NCI-H2081 treated with DMSO at 0.1 percent for 48 hours (cell line): ENCODE measurements at regions not wholly inside any gene's neighbourhood (a gene's known extent, or its start where the extent isn't known, plus 50 kb on each side); places are given as distances from the start of the nearest gene placed in this dataset.
"Not testable (repeated sequence)": the region's sequence is repeated elsewhere in the genome, so short reads cannot be mapped to it uniquely, and the experiment has no call there.

ENCODE experiments used
- DNase-seq: peaks from one replicate; lab custom pipeline; 2025; lab: John Stamatoyannopoulos, UW

GRCh38 chr9:100714372-100715099 lies 136.7 kb downstream of the CAVIN4 start:
- DNase-seq, result no peak

- no peak for DNase-seq
Measured at GRCh38 chr9:100715100-100715380, 137.2 kb downstream of the CAVIN4 start.

GRCh38 chr9:100718717-100719116 lies 140.8 kb downstream of the CAVIN4 start:
- DNase-seq, result no peak

- DNase-seq, result no peak
Measured at GRCh38 chr9:100720922-100721321, 143.0 kb downstream of the CAVIN4 start.

DNA sequence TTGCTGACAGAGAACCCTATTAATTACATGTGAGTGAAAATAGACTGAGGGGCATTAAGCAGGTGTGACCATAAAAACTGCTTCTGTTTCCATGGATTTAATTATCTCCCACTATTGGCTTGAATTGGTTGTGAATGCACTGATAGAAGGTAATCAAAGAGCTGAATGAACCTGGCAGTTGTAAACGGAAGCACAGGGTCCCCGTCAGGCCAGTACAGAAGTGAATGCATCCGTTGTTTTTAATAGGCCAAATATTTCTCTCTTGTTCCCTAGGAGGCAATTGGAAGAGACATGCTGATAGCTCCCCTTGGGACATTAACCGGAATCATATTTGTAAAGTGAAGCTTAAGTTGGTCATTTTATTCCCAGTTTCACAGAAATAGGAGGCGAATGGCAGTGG lies 147.0 kb downstream of the CAVIN4 start:
- DNase-seq, result no peak

GRCh38 chr9:100725371-100725770 lies 147.5 kb downstream of the CAVIN4 start:
- no peak for DNase-seq

DNA sequence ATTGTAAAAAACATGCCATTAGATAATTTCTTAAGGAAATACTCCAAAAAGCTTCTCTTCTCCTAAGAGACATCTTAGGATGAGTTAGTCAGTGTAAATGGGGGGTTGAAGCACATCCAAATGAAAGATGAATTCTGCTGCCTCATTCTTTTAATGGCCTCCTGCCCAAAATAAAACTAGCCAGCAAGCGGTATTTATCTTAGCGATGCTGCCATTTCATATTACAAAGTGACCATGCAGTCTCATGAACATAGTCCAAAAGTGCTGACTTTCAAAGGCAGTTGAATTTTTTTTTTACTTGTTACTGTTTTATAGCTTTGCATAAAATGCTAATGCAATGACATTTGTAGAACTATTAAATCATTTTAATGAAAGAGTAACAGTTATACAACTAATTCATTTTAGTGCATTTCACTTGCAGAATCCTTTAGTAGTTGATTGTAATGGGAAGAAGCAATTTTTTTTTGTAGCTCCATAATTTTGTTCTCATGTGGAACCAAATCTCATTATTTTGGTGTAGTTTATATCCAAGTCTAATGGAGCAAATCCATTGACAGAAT lies 151.5 kb downstream of the CAVIN4 start:
- DNase-seq, result no peak

- DNase-seq, result no peak
Measured at GRCh38 chr9:100730086-100730485, 152.2 kb downstream of the CAVIN4 start.

- DNase-seq, result no peak
Measured at GRCh38 chr9:100731038-100731556, 153.2 kb downstream of the CAVIN4 start.

- no peak for DNase-seq
Measured at GRCh38 chr9:100731557-100731956, 153.7 kb downstream of the CAVIN4 start.

DNA sequence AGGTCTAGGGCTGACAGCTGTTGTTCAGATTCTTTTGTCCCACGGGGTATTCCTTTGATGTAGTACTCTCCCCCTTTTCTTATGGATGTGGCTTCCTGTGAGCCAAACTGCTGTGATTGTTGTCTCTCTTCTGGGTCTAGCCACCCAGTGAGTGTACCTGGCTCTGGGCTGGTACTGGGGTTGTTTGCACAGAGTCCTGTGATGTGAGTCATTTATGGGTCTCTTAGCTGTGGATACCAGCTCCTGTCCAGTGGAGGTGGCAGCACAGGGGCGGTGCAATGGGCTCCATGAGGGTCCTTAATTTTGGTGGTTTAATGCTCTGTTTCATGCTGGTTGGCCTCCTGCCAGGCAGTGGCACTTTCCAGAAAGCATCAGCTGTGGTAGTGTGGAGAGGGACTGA lies 161.3 kb downstream of the CAVIN4 start:
- no peak for DNase-seq

- DNase-seq, result no peak
Measured at GRCh38 chr9:100739666-100740065, 161.8 kb downstream of the CAVIN4 start.

DNA sequence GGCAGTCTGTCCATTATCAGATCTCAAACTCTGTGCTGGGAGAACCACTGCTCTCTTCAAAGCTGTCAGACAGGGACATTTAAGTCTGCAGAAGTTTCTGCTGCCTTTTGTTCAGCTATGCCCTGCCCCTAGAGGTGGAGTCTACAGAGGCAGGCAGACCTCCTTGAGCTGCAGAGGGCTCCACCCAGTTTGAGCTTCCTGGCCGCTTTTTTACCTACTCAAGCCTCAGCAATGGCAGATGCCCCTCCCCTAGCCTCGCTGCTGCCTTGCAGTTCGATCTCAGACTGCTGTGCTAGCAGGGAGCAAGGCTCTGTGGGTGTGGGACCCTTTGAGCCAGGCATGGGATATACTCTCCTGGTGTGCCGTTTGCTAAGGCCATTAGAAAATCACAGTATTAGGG lies 171.1 kb downstream of the CAVIN4 start:
- DNase-seq, result not testable (repeated sequence)

DNA sequence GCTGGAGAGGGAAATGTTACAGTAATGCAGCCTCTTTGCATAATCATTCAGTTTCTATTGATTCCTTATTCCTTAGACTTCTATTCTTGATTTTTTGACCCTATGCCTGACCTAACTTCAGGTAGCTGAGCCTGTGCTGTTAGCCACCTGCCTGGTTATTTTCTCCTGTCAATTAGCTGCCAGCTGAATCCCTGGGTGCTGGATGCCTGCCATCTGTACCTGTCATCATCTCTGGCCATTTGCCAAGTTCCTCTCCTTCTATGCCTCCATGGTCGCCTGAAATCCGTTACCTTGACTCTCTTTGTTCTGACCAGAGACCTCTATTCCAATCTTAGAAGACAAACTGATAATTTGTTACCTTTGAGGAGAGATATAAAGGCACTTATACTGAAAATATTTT lies 178.3 kb downstream of the CAVIN4 start:
- peak; percentile 42 for DNase-seq

DNA sequence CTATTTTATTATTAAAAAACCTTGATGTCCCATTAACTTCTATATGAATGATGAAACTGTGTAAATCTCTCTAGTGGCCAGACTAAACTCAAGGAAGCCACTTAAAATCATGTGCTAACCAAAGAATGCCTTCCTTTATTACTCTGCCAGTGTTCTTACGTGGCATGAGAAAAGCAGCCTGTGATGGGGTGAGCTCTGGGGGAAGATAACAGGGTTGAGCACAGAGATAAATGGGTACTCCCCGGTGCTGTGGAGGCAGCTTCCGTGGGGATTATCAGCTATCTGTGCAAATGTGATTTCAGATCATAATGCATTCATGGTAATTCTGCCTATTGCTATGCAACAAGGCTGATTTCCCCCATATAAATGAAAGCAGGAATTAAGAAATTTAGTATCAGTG lies 181.3 kb downstream of the CAVIN4 start:
- DNase-seq, result no peak

DNA sequence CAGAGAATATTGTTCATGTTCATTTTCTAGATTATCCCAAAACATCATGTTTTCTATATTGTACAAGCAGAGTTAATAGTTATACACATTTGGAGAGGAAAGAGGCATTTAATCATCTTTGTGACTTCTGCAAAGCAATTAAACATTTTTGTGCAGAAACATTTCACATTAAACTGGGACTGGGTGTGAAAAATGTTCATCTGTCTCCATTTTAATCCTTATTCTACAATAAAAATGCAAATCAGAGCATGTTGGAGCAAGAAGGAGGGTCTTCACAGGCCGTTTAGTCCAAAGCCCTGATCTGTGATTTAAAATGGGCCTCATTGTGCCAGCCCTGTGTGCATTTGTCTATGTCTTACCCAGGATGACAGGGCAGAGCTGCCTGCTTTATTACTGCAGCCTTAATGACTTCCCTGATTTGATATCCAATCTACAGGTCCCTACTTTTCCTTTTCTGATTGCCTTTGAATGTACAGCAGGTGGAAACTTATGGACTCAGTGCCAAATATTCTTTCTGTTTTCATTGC lies 183.5 kb downstream of the CAVIN4 start:
- no peak for DNase-seq

GRCh38 chr9:100774326-100774725 lies 196.4 kb downstream of the CAVIN4 start:
- DNase-seq, result no peak

DNA sequence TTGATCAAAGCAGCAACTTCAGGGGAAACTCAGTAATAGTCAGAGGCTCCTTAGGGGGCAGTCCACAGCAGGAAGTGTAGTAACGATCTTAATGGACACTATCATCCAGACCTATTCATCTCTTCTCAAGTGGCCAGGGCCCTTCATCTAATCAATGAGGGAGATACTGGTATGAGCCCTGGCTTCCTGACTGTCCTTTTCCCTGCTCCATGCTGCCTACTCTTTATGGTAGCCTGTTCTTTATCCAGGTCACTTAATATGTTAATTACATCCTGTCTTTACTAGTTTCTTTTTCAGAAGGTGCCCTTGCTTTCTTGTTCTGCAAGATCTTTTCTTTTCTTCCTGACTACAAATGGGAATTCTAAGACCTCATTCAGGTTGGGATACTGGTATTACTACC lies 197.1 kb downstream of the CAVIN4 start:
- DNase-seq, result no peak

- DNase-seq, result no peak
Measured at GRCh38 chr9:100775912-100776311, 198.0 kb downstream of the CAVIN4 start.

DNA sequence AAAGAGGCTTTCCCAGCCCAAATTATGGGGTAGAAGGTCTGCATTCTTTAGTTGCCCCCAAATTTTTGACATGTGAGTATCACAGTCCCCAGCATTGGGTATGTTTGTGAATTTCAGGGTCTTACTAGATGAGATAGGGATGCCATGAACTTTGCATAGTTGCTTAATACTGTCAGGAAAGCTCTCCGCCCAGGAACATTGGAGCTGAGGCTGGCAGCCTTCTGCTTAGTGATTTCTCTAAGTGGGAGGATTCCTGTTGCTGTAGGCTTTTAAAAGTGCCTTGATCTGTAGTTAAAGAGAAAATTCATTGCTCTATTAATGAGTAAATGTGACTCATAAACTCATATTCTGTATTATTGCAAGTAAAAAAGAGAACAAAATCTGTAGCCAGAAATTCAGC lies 206.9 kb downstream of the CAVIN4 start:
- DNase-seq, result no peak

- DNase-seq, result no peak
Measured at GRCh38 chr9:100785946-100786345, 208.1 kb downstream of the CAVIN4 start.

- no peak for DNase-seq
Measured at GRCh38 chr9:100794738-100795269, 216.9 kb downstream of the CAVIN4 start.

GRCh38 chr9:100803956-100804355 lies 224.6 kb upstream of the PLPPR1 start:
- DNase-seq, result no peak

DNA sequence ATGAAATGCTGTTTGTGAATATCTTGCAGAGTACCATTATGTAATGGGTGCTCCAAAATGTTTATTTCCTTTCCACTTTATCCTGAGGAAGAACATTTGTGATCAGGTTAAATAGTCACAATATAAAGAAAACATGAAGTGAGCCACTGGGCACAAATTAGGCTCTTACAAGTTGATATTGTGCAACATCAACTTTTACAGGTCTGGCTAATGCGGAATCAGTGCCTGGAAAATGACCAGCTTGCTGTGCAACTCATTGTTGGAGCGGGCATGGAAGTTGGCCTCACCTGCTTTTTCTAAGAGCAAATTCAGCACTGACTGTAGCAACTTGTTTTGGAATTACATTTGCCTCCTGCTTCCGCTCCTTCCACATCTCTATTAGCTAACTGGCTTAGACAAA lies 216.9 kb upstream of the PLPPR1 start:
- no peak for DNase-seq
